HG02571 (cell line): ENCODE measurements at regions not wholly inside any gene's neighbourhood (a gene's known extent, or its start where the extent isn't known, plus 50 kb on each side); places are given as distances from the start of the nearest gene placed in this dataset.

Source experiments
- ATAC-seq: cut with Tn5 transposase; IDR thresholded peaks from one replicate; pipeline ENCODE4 v1.9.1; 2021; ENCODE audit warnings: mild to moderate bottlenecking, moderate library complexity; ENCODE audit not compliant: unreplicated experiment

DNA sequence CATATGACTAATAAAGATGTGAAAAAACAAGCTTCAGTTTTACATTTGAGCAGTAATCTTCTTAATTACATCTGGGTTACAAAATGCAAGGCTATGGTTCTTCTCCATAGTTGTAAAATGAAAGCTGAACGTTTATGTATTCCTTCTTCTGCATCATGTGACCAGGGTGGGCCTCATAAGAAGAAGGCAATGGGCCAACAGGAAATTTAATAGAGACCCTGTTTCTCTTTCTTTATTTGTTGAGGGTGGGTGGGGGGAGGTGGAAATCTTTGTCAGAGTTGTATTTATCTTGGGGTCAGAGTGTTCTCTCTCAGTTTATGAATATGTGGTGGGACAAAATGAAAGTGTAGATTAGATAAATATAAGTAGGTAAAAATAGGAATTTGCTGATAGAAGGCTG is 418.8 kb downstream of the TLE4 start:
- ATAC-seq: no peak

GRCh38 chr9:79989079-79989478 is 417.3 kb downstream of the TLE4 start:
- ATAC-seq: no peak

DNA sequence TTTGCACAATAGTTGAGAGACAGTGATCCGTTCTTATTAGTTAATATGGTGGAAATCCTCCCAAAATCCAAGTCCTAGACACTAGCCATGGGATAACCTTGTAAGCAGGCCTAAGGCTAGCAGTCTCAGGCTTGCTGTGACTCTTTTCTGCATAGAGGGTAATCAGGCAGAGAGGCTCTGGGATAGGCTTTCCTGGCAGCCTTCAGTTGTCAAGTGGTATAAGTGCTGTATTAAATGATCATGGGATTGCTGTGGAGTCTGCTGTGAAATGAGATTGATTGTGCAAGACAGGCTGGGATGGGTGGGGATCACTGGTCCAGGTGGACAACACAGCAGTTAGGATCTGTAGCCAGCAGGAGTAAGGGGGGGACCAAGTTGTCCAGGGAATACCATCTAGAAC is 416.4 kb downstream of the TLE4 start:
- ATAC-seq: no peak

DNA sequence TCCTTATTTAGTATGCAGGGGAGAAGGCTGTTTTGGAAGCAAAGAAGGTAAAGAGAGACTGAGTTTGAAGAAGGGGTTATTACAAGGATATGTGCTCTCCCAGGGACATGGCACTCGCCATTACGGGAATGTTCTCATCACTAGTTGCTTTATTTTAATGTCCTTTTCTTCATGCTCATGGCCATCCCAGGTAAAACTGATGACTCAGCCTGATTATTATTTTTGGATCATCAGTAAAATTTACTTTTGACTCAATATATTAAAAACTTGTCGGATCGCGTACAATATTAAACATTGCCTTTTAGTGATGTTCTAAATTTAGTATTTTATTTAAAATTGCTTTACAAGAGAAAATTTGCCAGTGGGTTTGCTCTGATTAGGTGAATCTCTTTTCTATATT is 414.7 kb downstream of the TLE4 start:
- no peak for ATAC-seq

DNA sequence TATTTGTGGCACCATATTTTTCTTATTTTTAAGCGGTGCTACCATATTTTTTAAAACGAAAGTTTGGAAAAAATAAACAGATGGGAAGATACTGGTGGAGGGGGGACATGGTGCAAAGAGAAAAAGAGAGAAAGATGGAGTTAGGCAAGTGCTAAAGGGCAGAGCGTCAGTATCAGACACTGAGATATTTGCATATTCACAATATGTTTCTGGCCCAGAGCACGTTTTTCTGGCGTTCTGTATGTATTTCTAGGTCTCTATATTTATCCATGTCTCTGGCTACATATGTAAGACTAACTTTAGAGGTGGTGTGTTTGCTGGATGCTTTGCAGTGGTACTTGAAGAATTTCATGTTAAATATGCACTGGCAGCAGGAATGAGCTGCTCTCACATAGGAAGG is 414.0 kb downstream of the TLE4 start:
- ATAC-seq: no peak

DNA sequence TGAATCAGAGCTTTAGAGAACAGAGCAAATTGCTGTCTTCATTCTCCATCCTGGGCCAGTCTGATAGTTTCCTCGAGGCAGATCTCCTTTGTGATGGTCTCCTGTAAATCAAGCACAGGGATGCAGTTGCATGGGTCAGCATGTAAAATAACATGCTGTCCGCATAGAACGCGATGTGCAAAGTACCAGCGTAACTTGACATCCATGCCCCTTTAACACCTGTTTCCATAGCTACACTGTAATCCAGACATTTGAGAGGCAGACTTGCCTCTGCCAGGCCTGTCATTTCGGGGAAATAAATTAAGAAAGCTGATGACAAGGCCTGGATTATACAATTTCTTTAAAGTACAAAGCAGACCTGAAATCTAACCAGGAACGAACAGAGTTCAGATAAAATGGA is 413.5 kb downstream of the TLE4 start:
- no peak for ATAC-seq

DNA sequence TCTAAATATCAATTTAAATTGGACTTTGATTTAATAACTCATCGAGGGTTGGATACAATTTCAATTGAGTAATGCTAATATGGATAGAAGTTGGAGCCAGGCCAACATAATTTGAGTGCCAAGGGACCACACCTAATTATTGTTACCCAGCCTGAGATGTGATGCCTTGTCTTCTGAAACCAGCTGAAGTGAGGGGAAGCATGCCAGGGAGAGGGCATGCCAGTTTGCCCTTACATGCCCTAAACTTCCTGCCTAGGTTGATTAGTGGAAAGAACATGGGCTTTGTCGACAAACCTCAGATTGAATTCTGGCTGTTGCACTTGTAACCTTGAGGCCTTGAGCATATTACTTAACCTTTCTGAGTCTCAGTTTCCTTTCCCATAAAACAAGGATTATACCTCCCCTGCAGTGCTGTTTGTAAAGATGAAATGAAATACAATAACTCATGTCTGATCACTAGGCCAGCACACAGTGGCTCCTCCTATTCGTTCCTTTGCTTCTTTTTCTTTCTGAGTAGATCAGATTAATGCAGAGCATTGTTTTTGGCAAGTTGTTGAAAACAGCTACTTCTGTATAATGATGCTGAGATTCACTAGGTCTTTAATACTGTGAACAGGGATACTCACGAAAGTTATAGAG is 412.8 kb downstream of the TLE4 start:
- ATAC-seq: no peak

GRCh38 chr9:79980432-79980831 is 408.7 kb downstream of the TLE4 start:
- no peak for ATAC-seq

- no peak for ATAC-seq
These were observed 405.9 kb downstream of the TLE4 start for GRCh38 chr9:79977510-79978197.

DNA sequence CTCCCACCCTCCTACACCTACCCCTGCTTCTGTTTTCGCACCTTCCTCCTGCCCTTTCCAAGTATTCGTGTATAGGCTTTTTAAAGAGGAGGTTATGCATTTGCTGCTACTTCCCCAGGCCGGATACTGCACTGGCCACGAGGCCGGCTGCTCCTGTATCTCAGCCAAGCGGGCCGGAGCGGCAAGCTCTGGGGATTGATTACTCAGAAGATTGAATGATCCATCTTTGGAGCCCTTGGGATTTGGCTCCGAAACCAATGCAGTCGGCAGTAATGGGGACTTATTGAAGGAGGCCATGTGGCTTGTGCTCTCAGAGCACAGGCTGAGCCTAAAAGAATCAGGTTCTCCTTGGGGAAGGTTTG is 405.3 kb downstream of the TLE4 start:
- no peak for ATAC-seq

DNA sequence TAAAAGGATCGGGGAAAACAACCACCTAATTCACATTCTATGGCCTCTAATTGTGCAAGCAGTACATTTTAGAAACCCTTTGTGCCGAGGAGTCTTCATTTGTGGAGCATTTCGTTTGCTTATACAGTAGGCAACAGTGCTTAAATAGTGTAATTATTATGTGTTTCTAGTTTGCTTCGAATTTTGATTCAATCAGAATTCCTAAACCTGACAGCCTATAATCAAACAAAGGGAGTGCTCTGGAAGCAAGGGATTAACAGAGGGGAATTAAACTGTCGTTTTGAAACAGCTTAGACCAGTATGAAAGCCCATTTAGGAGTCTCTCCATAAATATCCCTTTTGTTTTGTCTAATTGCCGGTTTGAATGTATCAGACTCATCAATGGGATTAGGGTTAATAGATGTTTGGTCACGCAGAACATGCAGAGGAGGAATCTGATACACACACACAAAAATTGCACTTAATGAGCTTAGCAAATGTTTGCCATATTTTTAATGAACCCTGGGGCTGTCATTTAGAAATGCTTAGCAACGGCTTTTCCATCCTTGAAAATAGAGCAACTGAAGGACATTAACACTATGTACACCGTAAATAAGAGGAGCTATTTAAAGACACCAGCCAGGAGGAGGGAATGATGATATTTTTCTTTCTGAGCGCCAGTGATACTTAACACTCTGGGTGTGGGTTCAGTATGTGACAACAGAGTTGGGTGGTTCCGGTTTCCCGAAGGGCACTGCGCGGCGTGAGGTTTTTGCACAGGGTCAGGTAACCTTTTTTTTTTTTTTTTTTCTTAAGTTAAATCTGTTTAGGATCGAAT is 404.7 kb downstream of the TLE4 start:
- ATAC-seq: no peak

DNA sequence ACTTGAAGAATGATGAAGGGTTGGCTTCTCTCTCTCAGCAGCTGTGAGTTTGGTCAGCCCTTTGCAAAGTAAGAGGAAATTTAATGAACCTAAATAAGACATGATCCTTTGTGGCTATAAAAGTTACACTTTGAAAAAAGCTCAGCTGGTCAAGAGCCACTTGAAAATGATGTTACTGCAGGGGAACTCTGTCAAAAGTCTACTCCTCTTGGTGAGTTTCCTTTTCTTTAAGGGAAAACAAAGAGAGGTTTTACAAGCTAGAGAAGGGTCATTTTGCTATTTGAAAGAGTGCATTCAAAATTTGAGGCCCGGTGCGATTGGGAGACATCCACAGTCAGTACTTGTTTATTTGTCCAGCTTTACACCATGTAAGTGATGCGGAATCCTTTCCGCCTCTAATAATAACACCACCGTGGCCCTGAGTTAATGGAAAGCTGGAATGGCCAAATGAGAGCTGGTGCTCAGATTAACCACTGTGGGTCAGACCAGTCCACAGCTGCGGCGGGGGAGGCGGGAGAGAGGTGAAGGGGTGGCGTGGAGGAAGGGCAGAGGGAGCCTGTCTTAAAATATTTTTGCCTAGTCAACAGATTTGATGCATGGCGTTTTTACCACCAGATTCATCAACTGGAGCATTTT is 404.0 kb downstream of the TLE4 start:
- no peak for ATAC-seq

- ATAC-seq: no peak
These were observed 403.1 kb downstream of the TLE4 start for GRCh38 chr9:79974806-79975422.

DNA sequence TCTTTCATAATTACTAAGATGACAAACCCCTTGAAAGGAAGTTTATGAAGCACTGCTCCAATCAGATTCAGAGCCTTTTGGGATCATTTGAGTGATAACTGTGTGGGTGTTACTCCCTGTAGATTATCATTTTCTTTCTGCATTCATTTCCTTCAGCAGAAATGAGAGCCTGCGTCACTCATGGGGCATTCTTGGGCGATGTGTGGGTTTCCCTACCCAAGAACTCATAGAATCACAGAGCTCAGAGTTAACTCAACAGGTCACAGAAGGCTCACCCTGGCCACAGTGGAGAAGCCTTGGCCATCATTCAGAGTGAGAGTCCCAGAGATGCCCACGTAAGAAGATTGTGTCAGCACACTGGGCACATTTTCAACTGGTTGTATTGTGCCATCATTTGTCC is 401.9 kb downstream of the TLE4 start:
- ATAC-seq: no peak

DNA sequence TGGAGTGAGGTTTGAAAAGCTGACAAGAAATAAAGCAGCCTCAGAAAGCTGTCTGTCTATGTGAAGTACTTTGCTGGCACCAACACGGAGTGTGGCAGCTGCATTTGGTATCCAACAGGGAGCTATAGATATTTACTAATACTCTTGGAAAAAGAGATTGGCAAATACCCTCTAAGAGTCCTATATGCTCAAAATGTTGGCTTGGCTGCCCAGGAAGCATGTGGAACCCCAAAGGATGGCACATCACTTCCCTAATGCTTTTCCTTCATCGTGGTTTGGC is 398.3 kb downstream of the TLE4 start:
- no peak for ATAC-seq

- no peak for ATAC-seq
These were observed 397.8 kb downstream of the TLE4 start for GRCh38 chr9:79969393-79970145.

- ATAC-seq: no peak
These were observed 396.8 kb downstream of the TLE4 start for GRCh38 chr9:79968533-79968932.

DNA sequence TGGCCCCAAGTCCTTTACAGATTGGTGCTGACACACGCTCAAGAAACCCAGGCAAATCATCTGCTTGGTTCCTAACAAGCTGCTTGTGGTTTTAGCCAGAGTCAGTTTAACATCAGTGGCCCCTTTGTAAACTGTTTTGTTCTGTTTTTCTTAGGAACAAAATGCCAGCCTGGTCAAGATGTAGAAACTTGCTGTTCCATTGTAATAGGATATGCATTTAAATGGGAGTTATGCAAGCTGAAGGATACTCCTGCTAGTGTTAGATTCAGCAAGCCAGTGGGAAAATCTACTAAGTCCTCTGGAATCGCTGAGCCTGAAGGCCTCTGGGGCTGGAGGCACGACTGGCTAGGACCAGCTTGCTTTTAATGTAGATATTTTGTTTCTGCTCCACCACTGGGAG is 391.1 kb downstream of the TLE4 start:
- no peak for ATAC-seq

GRCh38 chr9:79962150-79962549 is 390.4 kb downstream of the TLE4 start:
- no peak for ATAC-seq

- no peak for ATAC-seq
These were observed 383.5 kb downstream of the TLE4 start for GRCh38 chr9:79955300-79955699.

DNA sequence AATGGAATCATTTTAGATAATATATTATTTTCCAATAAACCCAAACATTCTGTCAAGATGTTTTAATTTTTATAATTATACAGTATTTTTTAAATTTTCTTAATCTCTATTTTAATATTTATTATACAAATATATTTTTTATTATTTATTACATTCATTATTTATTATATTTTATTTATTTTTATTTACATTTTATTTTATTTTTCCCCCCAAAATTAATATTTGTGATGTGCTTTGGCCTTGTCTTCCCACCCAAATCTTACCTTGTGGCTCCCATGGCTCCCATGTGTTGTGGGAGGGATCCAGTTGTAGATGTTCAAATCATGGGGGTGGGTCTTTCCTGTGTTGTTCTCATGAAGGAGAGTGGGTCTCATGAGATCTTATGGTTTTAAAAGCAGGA is 382.1 kb downstream of the TLE4 start:
- ATAC-seq: no peak
